Sigmoid colon (tissue), 6 donors: ENCODE measurements at regions not wholly inside any gene's neighbourhood (a gene's known extent, or its start where the extent isn't known, plus 50 kb on each side); places are given as distances from the start of the nearest gene placed in this dataset.

Experiments
- DNase-seq: peaks from one replicate; pipeline ENCODE4 v3.0.0-alpha.2; 2019
- H3K27ac ChIP-seq, 4 donors: fragments of 200-600 bp; sonication (generic); one replicate each; pipeline ENCODE4 v1.5.1; 2016 to 2019; ENCODE audit warnings: mild to moderate bottlenecking in 1 of 4
- H3K27me3 ChIP-seq, 3 donors: fragments of 200-600 bp; sonication (generic); one replicate each; pipeline ENCODE4 v1.5.1; 2019; ENCODE audit warnings: mild to moderate bottlenecking in 1 of 3
- H3K36me3 ChIP-seq, 4 donors: fragments of 200-600 bp; sonication (generic); one replicate each; pipeline ENCODE4 v1.5.1; 2016 to 2019
- H3K4me1 ChIP-seq, 4 donors: fragments of 200-600 bp; sonication (generic); one replicate each; pipeline ENCODE4 v1.5.1; 2017 to 2019
- H3K4me3 ChIP-seq, 4 donors: fragments of 200-600 bp; sonication (generic); one replicate each; pipeline ENCODE4 v1.5.1; 2017 to 2019; ENCODE audit warnings: mild to moderate bottlenecking in 2 of 4, moderate library complexity in 1 of 4
- H3K9me3 ChIP-seq, 4 donors: fragments of 200-600 bp in 3 of 4; sonication (generic) in 3 of 4; one replicate each; pipeline versions ENCODE4 v1.5.1 to v1.6.1; 2013 to 2019
- CTCF ChIP-seq, 4 experiments: fragments of 450-650 bp in 3 of 4; fragments of 200-600 bp in 1 of 4; IDR thresholded peaks; one replicate each; pipeline ENCODE4 v1.5.1; 2016 to 2019; ENCODE audit warnings: antibody characterized with exemption in 4 of 4, mild to moderate bottlenecking in 3 of 4, moderate library complexity in 2 of 4
- EP300 ChIP-seq, 4 donors: sonication (generic); formaldehyde crosslinking; IDR thresholded peaks; one replicate each; pipeline ENCODE4 v1.6.1; 2017; ENCODE audit warnings: antibody characterized with exemption in 4 of 4
- POLR2A ChIP-seq, 2 donors: fragments of 450-650 bp; IDR thresholded peaks; one replicate each; pipeline ENCODE4 v1.6.1; 2016; ENCODE audit warnings: antibody characterized with exemption in 2 of 2, mild to moderate bottlenecking in 2 of 2, moderate library complexity in 2 of 2
- POLR2AphosphoS5 ChIP-seq, 4 donors: sonication (generic); formaldehyde crosslinking; IDR thresholded peaks; one replicate each; pipeline ENCODE4 v1.6.1; 2017; ENCODE audit warnings: antibody characterized with exemption in 4 of 4
- WGBS, 2 donors: extraction: QIAGEN DNeasy Blood & Tissue Kit; methylation state at CpG; one replicate each; pipeline ENCODE4 v1.1.7; 2013; 5-methylcytosine and 5-hydroxymethylcytosine counted together
- intact Hi-C: fragments of 100-400 bp; cut with DNase I; formaldehyde crosslinking; loops from one replicate; pipeline ENCODE4 v1.15.1; 2023
- donor health status: healthy with polysubstance abuse.
- donor health status: healthy.

- H3K36me3 ChIP-seq: no peaks in the 10 kb centered on the region
- WGBS, 2 donors: 73 to 91% methylated on average over 27 of the region's 27 CpGs
- TF ChIP-seq POLR2AphosphoS5 (IDR thresholded peaks at IDR 0.05): no peak
- TF ChIP-seq EP300 (IDR thresholded peaks at IDR 0.05): no peak
- no peak for TF ChIP-seq CTCF (IDR thresholded peaks at IDR 0.05)
- TF ChIP-seq POLR2A (IDR thresholded peaks at IDR 0.05): no peak
- no peak for DNase-seq
- H3K27me3 ChIP-seq: no peaks in the 10 kb centered on the region
- no peaks in the 10 kb centered on the region for H3K9me3 ChIP-seq
- peaks cover 0 to 40% (median 26%) of the 10 kb centered on the region in 4 donors for H3K4me1 ChIP-seq
- no peak overlapping the region for H3K4me3 ChIP-seq
- intact Hi-C loops: no loop called here
- H3K27ac ChIP-seq: peak overlapping the region in 1 of 4 donors; percentile 53
Measured at GRCh38 chr21:38751379-38752050, 54.2 kb upstream of the ETS2 start.

GRCh38 chr21:38752051-38752505 is 53.7 kb upstream of the ETS2 start:
- no peaks in the 10 kb centered on the region for H3K9me3 ChIP-seq
- peaks cover 0 to 46% (median 29%) of the 10 kb centered on the region in 4 donors for H3K4me1 ChIP-seq
- 84 to 86% methylated on average over 11 of the region's 11 CpGs for WGBS, 2 donors
- H3K36me3 ChIP-seq: no peaks in the 10 kb centered on the region
- TF ChIP-seq POLR2AphosphoS5 (IDR thresholded peaks at IDR 0.05) (no peak), CTCF (IDR thresholded peaks at IDR 0.05) (no peak), POLR2A (IDR thresholded peaks at IDR 0.05) (no peak), EP300 (IDR thresholded peaks at IDR 0.05) (no peak)
- intact Hi-C loops: no loop called here
- H3K27me3 ChIP-seq: no peaks in the 10 kb centered on the region
- H3K27ac ChIP-seq: peak overlapping the region in 1 of 4 donors; percentile 53
- H3K4me3 ChIP-seq: no peak overlapping the region
- DNase-seq: no peak

GRCh38 chr21:38753114-38753513 is 52.6 kb upstream of the ETS2 start:
- Histone ChIP-seq H3K4me1 (peaks cover 0 to 49% (median 32%) of the 10 kb centered on the region in 4 donors), H3K27me3 (no peaks in the 10 kb centered on the region), H3K4me3 (no peak overlapping the region), H3K36me3 (no peaks in the 10 kb centered on the region), H3K9me3 (no peaks in the 10 kb centered on the region), H3K27ac (peak overlapping the region in 2 of 4 donors; percentile 51 to 53)
- intact Hi-C loops: no loop called here
- no peak for DNase-seq
- 78 to 89% methylated on average over 3 of the region's 3 CpGs for WGBS, 2 donors
- TF ChIP-seq POLR2AphosphoS5 (IDR thresholded peaks at IDR 0.05): no peak
- TF ChIP-seq CTCF (IDR thresholded peaks at IDR 0.05): no peak
- TF ChIP-seq EP300 (IDR thresholded peaks at IDR 0.05): no peak
- no peak for TF ChIP-seq POLR2A (IDR thresholded peaks at IDR 0.05)

- DNase-seq: no peak
- intact Hi-C loops: no loop called here
- Histone ChIP-seq H3K27me3 (no peaks in the 10 kb centered on the region), H3K27ac (peak overlapping the region in 2 of 4 donors; percentile 51 to 53), H3K4me3 (no peak overlapping the region), H3K36me3 (no peaks in the 10 kb centered on the region), H3K9me3 (no peaks in the 10 kb centered on the region), H3K4me1 (peaks cover 0 to 53% (median 34%) of the 10 kb centered on the region in 4 donors)
- 20 to 51% methylated on average over 4 of the region's 4 CpGs for WGBS, 2 donors
- TF ChIP-seq POLR2A (IDR thresholded peaks at IDR 0.05) (no peak), POLR2AphosphoS5 (IDR thresholded peaks at IDR 0.05) (peak; percentile 37 to 83 (median 68)), CTCF (IDR thresholded peaks at IDR 0.05) (no peak), EP300 (IDR thresholded peaks at IDR 0.05) (peak; percentile 87 to 99 (median 96))
Measured at GRCh38 chr21:38753557-38753971, 52.2 kb upstream of the ETS2 start.
